ENCODE measurements at regions not wholly inside any gene's neighbourhood (a gene's known extent, or its start where the extent isn't known, plus 50 kb on each side); places are given as distances from the start of the nearest gene placed in this dataset.
A peak's percentile ranks its signal among the peaks of the same experiment; 100 is the strongest.

- DNase-seq, result no peak
Observed at GRCh38 chr2:220670511-220670910, 901.6 kb downstream of the EPHA4 start.

- no peak for DNase-seq
Observed at GRCh38 chr2:220673151-220673874, 898.8 kb downstream of the EPHA4 start.

- DNase-seq, result no peak
Observed at GRCh38 chr2:220674033-220674432, 898.1 kb downstream of the EPHA4 start.

GRCh38 chr2:220676695-220677094 is 895.4 kb downstream of the EPHA4 start:
- no peak for DNase-seq

- DNase-seq, result no peak
Observed at GRCh38 chr2:220678943-220679342, 893.2 kb downstream of the EPHA4 start.

GRCh38 chr2:220682616-220683015 is 889.5 kb downstream of the EPHA4 start:
- no peak for DNase-seq

GRCh38 chr2:220684099-220684498 is 888.0 kb downstream of the EPHA4 start:
- no peak for DNase-seq

- DNase-seq, result peak; percentile 8
Observed at GRCh38 chr2:220687231-220687843, 884.8 kb downstream of the EPHA4 start.

- DNase-seq, result no peak
Observed at GRCh38 chr2:220695397-220696279, 876.5 kb downstream of the EPHA4 start.

- no peak for DNase-seq
Observed at GRCh38 chr2:220696280-220696669, 875.8 kb downstream of the EPHA4 start.

GRCh38 chr2:220697011-220697410 is 875.1 kb downstream of the EPHA4 start:
- DNase-seq, result no peak

GRCh38 chr2:220701115-220701514 is 871.0 kb downstream of the EPHA4 start:
- no peak for DNase-seq

GRCh38 chr2:220703279-220703678 is 868.8 kb downstream of the EPHA4 start:
- DNase-seq, result no peak

- DNase-seq, result no peak
Observed at GRCh38 chr2:220704081-220704480, 868.0 kb downstream of the EPHA4 start.

- DNase-seq, result no peak
Observed at GRCh38 chr2:220704810-220705209, 867.3 kb downstream of the EPHA4 start.

GRCh38 chr2:220705678-220706077 is 866.4 kb downstream of the EPHA4 start:
- DNase-seq, result no peak

GRCh38 chr2:220707261-220707660 is 864.8 kb downstream of the EPHA4 start:
- DNase-seq, result no peak

GRCh38 chr2:220708366-220708765 is 863.7 kb downstream of the EPHA4 start:
- no peak for DNase-seq

GRCh38 chr2:220717283-220717682 is 854.8 kb downstream of the EPHA4 start:
- no peak for DNase-seq

- DNase-seq, result no peak
Observed at GRCh38 chr2:220736778-220737177, 835.3 kb downstream of the EPHA4 start.

GRCh38 chr2:220743203-220743602 is 828.9 kb downstream of the EPHA4 start:
- no peak for DNase-seq

GRCh38 chr2:220744861-220745260 is 827.2 kb downstream of the EPHA4 start:
- DNase-seq, result no peak

GRCh38 chr2:220745682-220746081 is 826.4 kb downstream of the EPHA4 start:
- DNase-seq, result no peak

GRCh38 chr2:220747736-220748135 is 824.4 kb downstream of the EPHA4 start:
- DNase-seq, result no peak

Measured in effector CD8-positive, alpha-beta T cell (primary cell).